DLD1 (cell line): ENCODE measurements at regions not wholly inside any gene's neighbourhood (a gene's known extent, or its start where the extent isn't known, plus 50 kb on each side); places are given as distances from the start of the nearest gene placed in this dataset.

Experiments
- in situ Hi-C: cut with HindIII; loops from 2 replicates; pipeline ENCODE4 v1.10.0; 2017; ENCODE audit warnings: low sequenced_read_pairs

DNA sequence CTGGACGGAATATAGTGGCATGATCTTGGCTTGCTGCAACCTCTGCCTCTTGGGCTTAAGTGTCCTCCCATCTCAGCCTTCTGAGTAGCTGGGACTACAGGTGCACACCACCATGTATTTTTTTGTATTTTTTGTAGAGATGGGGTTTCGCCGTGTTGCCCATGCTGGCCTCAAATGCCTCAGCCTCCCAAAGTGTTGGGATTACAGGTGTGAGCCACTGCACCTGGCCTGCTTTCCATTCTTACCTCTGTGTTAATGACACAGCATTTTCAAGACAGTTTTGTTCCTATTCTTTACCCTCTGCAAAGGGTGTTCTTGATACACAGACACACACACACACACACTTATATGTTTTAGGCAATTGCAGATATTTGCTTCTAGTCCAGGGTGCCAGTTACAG is 113.3 kb downstream of the LRRC70 start:
- in situ Hi-C loops = no loop called here

DNA sequence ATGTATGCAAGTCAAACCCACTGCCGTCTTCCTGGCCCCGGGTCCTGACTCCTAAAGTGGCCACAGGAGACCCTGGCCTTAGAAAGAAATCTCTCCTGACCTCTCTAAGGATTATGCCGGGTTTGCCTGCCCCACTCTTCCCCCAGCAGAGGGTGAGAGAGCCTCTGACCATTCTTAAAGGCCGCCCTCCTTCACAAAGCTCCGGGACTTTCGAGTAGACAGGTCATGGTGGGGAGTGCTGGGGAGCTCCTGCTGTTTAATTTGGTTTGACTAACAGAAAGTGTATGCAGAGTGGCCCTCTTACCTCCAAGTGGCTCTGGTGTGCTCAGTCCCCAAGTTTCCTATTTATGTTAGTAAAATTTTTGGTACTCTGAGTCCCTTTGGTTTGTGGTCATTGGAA is 111.8 kb downstream of the LRRC70 start:
- in situ Hi-C loops = no loop called here

GRCh38 chr5:62689599-62690368 is 111.2 kb downstream of the LRRC70 start:
- in situ Hi-C loops = no loop called here

DNA sequence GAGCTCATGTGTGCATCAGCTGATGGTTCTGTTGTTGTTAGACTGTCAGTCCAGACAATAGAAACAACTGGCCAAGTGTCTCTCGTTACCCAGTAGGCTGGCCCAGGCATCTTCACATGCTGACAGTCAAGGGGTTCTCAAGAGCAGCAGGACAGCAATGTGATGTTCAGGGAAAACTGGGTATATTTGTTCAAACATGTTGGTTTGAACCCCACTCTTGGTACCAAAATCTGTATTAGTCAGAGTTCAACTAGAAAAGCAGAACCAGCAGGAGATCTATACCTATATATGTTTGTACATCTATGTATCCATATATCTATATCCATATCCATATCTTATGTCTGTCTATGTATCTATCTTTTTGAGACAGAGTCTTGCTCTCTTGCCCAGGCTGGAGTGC is 108.1 kb downstream of the LRRC70 start:
- in situ Hi-C loops = no loop called here

DNA sequence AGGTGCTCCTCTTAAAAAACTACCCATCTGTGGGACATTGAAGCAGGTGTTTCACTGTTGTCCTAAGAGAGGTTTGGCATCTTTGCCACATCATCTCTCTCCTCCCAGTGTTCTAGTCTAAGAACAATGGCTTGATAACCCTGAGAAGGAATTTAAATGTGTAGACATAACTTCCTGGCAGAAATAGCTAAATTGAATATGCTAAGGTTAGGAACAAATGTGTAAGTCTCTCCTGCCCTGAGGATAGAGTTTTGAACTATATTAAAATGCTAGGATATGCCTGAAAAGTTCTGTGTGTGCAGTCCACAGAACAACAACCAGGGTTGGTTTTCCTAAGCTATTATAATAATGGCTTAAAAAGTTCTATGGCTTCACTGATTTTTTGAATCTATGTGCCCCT is 106.6 kb downstream of the LRRC70 start:
- in situ Hi-C loops = no loop called here

- in situ Hi-C loops = no loop called here
These were observed 105.7 kb downstream of the LRRC70 start for GRCh38 chr5:62684310-62684709.

GRCh38 chr5:62682059-62682458 is 103.4 kb downstream of the LRRC70 start:
- in situ Hi-C loops = no loop called here

GRCh38 chr5:62681117-62681850 is 102.7 kb downstream of the LRRC70 start:
- in situ Hi-C loops = no loop called here

DNA sequence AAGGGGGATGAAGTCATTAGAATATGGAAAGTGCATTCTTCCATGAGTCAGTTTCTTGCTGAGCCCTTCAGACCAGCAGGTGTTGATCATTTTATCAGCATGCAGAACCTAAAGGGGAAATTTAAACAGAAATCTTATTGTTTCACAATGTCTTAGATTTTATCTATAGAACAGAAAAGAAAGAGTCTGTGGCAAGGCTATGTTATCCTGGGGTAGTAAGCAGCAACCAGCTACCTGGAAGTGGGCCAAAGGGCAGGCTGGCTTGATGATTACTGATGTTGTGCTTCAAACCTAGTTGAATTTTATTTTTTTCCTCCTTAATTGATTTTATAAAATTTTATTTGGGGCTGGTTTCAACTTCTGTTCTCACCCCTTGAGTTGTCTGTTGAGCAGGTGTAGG is 101.5 kb downstream of the LRRC70 start:
- in situ Hi-C loops = no loop called here
